CD1c-positive myeloid dendritic cell (primary cell): ENCODE measurements at regions not wholly inside any gene's neighbourhood (a gene's known extent, or its start where the extent isn't known, plus 50 kb on each side); places are given as distances from the start of the nearest gene placed in this dataset.
"Not testable (repeated sequence)": the region's sequence is repeated elsewhere in the genome, so short reads cannot be mapped to it uniquely, and the experiment has no call there.

Experiments
- DNase-seq: peaks from one replicate; pipeline ENCODE4 v3.0.0-alpha.2; 2016; ENCODE audit errors: extremely low spot score

GRCh38 chr6:97913721-97914120 lies 630.7 kb upstream of the MMS22L start:
- DNase-seq, result no peak

- no peak for DNase-seq
Observed at GRCh38 chr6:97914912-97915311, 631.9 kb upstream of the MMS22L start.

DNA sequence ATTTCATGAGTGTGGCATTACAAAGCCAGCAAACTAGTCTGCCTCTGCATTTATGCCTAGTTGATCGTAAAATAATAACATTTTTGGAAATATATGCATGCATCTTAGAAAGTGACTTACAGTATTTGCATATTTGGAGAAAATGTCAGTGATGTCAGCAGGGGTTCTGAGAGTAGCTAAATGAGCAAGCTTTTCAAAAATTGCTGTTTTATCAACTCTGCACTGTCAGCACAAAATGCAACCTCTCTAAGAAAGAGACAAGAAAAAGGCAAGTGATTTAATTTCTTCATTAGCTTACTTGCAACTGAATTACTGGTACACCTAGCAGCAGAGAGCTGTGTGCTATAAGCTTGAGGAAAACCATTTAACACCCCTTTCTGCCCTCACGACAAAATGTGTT lies 632.5 kb upstream of the MMS22L start:
- DNase-seq, result no peak

DNA sequence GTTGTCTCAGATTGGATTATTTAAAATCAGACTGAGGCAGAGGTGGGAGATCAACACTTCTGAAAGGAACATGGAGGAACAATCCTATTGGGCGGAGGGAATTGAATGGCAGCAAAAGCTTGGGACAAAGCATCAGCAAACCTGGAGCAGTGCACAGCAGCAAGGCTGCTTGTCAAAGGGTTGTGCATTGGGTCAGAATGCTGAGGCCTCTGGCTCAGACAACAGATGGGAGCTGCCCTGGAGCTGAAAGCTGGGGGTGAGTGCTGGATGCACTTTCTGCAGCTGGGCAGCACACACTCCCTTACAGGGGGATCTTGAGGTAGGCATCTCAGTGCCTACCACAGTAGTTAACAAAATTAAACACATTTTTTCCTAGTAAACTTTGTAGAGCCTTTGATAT lies 634.4 kb upstream of the MMS22L start:
- DNase-seq, result no peak

DNA sequence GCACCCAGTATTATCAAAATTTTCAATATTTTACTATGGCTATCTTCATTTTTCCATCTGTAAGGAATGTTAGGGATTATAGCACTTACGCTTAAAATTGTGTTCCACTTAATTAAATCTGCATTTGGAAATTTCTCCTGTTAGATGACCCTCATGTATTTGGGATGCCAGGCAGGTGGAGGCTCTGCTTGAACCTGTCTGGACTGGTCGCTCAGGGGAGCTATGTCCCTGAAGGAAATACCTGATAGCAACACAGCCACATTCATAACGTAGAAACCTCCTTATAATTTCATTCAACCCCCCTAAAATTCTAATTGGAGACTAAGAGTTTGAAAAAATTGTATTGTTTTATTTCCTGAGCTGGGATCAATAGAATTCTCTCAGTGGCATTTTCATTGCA lies 636.0 kb upstream of the MMS22L start:
- no peak for DNase-seq

- no peak for DNase-seq
Observed at GRCh38 chr6:97919631-97920030, 636.6 kb upstream of the MMS22L start.

DNA sequence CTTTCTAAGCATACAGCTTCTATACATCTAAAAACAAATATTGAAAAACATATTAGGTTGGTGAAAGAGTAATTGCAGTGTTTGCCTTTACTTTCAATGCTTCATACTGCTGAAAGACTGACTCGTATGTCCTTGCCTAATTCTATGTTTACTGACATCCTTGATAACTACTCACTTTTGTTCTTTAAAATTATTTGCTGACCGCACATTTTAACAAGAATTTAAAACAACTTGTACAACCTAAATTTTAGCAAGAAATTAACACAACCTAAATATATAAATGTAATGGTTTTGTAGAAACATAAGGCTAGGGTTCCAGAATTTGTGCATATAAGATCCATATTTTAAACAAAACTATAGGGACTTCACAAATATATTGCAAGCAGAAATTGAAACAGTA lies 640.2 kb upstream of the MMS22L start:
- DNase-seq, result no peak

- no peak for DNase-seq
Observed at GRCh38 chr6:97925504-97925903, 642.5 kb upstream of the MMS22L start.

DNA sequence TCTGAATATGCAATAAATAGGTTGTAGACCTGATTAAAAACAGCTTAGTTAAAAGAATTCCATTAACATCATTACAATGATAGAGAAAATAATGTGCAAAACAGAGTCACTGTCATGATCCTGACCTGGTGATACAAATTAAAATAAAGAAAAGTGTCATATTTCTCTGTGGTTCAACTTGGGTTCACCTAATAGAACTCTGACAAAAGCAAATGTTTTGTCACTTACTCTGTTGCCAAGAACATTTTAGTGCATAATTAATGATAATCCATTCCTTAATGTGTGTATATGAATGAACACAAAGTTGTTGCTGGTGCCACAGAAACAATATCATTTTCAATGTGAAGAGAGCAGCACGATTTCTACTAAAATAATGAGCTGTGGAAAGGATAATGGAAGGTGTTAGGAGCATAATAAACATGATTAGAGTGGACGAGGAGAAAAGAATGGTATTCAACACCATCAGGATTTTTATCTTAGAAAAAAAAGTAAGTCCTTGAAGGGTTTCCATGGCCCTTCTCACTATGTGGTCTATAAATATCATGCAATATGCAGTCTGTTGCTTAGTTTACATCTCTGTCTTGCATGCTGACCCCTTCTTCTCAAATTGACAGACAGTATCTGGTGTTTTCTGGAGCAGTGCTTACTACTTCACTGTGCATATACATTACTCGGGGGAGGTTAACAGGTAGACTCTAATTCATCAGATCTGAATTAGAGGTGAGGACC lies 656.6 kb upstream of the MMS22L start:
- DNase-seq, result no peak

DNA sequence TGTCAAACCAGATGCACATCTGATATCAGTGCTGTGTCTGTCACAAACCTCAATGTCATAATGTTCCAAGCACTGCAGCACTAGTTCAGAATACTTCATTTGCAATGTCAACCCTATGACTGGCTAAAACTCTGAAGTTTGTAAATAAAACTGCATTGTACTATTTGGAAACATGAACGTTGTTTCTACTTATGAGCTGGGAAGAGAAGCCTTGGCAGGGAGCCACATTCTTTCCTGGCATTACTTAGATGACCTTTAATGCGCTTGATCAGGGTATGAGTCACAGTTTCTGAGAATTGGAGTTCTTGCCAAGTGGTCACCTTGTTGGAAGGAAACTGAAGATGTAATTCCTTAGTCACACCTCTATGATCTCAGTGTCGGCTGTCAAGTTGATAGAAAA lies 664.8 kb upstream of the MMS22L start:
- DNase-seq, result no peak

DNA sequence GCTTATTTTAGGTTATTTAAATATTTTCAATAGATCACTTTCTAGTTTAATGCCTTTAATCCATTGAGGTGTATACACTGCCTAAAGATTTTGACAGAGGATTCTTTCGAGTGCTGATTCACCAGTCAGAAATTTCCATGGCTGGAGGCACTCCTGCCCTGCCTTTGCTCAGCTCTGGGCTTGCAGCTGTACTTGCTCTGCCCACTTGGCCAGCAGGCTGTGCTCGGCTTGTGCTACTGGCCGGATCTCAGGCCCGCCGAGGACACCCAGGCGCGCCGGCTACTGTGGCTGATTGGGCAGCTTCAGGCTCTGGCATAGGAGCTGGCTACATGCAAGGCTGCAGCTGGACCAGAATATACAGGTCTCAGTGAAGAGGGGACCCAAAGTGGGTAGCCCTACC lies 675.1 kb upstream of the MMS22L start:
- DNase-seq, result no peak

DNA sequence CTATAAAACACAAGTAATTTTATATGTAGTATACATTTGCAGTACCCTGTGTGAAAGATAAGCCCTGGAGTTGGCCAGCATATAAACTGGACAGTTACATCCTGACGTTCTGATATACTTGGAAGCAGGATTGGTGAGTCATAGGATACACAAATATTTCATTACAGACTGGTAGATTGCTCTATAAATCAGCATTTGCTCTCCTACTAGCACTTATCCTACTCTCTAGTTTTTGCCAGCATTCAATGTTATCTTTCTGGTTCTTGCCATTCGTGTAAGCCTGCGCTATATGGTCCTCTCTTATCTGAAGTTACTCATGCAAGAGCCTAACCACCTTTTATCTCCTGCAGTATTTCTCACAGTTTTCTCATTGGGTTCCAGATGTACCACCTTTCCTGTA lies 680.2 kb upstream of the MMS22L start:
- no peak for DNase-seq

GRCh38 chr6:97969065-97969464 lies 686.0 kb upstream of the MMS22L start:
- DNase-seq, result no peak

DNA sequence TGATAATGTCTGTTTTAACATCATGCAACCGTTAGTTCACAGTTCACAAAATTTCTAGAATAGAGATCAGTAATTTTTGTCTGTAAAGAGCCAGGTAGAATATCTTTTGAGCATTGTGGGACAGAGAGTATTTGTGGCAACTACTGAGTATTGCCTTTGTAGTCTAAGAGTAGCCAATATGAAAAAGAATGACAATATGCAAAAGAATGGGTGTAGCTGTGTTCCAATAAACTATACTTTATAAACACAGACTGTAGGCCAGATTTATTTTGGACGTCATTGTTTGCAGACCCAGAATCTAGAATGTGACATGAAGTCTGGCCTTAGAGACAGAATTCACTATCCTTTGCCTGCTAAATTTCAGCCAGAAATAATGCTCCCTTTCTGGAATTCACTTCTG lies 694.1 kb upstream of the MMS22L start:
- no peak for DNase-seq

- no peak for DNase-seq
Observed at GRCh38 chr6:97978855-97979271, 695.8 kb upstream of the MMS22L start.

GRCh38 chr6:97979285-97979684 lies 696.3 kb upstream of the MMS22L start:
- DNase-seq, result not testable (repeated sequence)

GRCh38 chr6:97989451-97989850 lies 706.4 kb upstream of the MMS22L start:
- DNase-seq, result no peak

DNA sequence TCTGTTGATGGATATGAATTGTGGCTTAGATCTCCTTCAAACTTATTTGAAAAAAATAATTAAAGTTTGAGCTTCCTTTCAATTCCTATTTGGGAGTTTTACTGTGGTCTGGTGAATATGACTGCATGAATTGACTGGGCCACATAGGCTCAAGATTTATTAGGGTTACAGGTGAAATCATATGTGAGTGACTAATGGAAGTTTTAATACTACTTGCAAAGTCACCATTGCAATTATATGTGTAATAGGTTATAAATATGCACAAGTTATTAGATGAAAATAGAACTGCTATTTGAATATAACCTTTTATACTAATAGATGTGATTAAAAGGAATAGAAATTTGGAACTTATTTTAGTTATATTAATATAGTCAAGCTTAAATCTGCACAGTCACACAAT lies 712.1 kb upstream of the MMS22L start:
- DNase-seq, result no peak

GRCh38 chr6:98002678-98003077 lies 719.7 kb upstream of the MMS22L start:
- DNase-seq, result no peak

GRCh38 chr6:98014442-98015201 lies 731.6 kb upstream of the MMS22L start:
- DNase-seq, result no peak

DNA sequence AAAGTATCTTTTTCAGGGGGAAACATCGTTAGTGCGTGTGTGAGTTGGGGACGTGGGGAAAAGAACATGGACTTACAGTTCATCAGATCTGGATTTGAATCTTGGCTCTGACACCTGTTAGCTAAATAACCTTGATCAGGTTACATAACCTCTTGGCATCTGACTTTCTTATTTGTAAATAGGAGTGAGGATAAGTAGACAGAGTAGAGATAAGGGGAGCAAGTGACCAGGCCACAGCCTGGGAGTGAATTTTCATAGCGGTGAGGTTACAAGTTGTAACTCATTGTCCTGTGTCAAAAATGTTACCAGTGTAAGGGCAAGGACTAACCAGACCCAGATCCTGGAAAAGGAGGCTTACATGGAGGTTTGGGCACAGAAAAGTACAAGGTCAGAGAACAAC lies 733.5 kb upstream of the MMS22L start:
- DNase-seq, result no peak

- no peak for DNase-seq
Observed at GRCh38 chr6:98020222-98020621, 737.2 kb upstream of the MMS22L start.

DNA sequence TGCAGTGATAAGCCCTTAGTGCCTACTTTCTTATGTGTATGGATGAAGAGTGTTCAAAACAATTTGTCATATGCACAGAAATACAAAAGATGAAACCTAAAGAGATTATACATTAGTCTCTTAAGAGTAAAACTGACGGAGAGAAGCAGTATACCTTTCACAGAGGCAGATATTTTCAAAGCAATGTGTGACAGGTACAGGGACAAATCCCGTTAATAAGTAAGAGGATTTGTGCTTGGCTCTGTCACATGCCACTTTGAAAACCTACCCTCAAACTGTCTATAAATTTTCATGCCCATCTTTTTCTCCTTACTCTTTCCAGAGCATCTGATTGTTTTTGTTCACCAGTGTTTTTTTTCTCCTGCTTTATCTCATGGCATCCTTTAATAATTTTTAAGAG lies 741.3 kb upstream of the MMS22L start:
- no peak for DNase-seq

GRCh38 chr6:98027898-98028297 lies 744.9 kb upstream of the MMS22L start:
- no peak for DNase-seq
